HG02938 (cell line): ENCODE measurements at regions not wholly inside any gene's neighbourhood (a gene's known extent, or its start where the extent isn't known, plus 50 kb on each side); places are given as distances from the start of the nearest gene placed in this dataset.
"Not testable (repeated sequence)": the region's sequence is repeated elsewhere in the genome, so short reads cannot be mapped to it uniquely, and the experiment has no call there.

Source experiments
- ATAC-seq: cut with Tn5 transposase; IDR thresholded peaks from one replicate; pipeline ENCODE4 v1.9.1; 2021; ENCODE audit warnings: mild to moderate bottlenecking, moderate library complexity; ENCODE audit not compliant: unreplicated experiment

GRCh38 chr10:7108141-7108540 lies 302.7 kb downstream of the SFMBT2 start:
- ATAC-seq = no peak

GRCh38 chr10:7107285-7107684 lies 303.5 kb downstream of the SFMBT2 start:
- no peak for ATAC-seq

- ATAC-seq = not testable (repeated sequence)
Measured at GRCh38 chr10:7104379-7104778, 306.5 kb downstream of the SFMBT2 start.

GRCh38 chr10:7102557-7103349 lies 308.1 kb downstream of the SFMBT2 start:
- ATAC-seq = peak; percentile 75

GRCh38 chr10:7102084-7102483 lies 308.8 kb downstream of the SFMBT2 start:
- no peak for ATAC-seq

- ATAC-seq = no peak
Measured at GRCh38 chr10:7101451-7101850, 309.4 kb downstream of the SFMBT2 start.

- no peak for ATAC-seq
Measured at GRCh38 chr10:7100032-7100702, 310.7 kb downstream of the SFMBT2 start.

GRCh38 chr10:7098160-7098762 lies 312.6 kb downstream of the SFMBT2 start:
- ATAC-seq = no peak

- no peak for ATAC-seq
Measured at GRCh38 chr10:7094781-7095180, 316.1 kb downstream of the SFMBT2 start.

GRCh38 chr10:7093368-7093767 lies 317.5 kb downstream of the SFMBT2 start:
- ATAC-seq = no peak

GRCh38 chr10:7092603-7093002 lies 318.2 kb downstream of the SFMBT2 start:
- no peak for ATAC-seq

GRCh38 chr10:7090529-7090928 lies 320.3 kb downstream of the SFMBT2 start:
- no peak for ATAC-seq

GRCh38 chr10:7085913-7086589 lies 324.8 kb downstream of the SFMBT2 start:
- ATAC-seq = no peak

GRCh38 chr10:7085147-7085912 lies 325.5 kb downstream of the SFMBT2 start:
- ATAC-seq = no peak

GRCh38 chr10:7084280-7085005 lies 326.4 kb downstream of the SFMBT2 start:
- ATAC-seq = no peak

- ATAC-seq = no peak
Measured at GRCh38 chr10:7082967-7083366, 327.9 kb downstream of the SFMBT2 start.

GRCh38 chr10:7077880-7078279 lies 333.0 kb downstream of the SFMBT2 start:
- no peak for ATAC-seq

- no peak for ATAC-seq
Measured at GRCh38 chr10:7075851-7076250, 335.0 kb downstream of the SFMBT2 start.

- ATAC-seq = no peak
Measured at GRCh38 chr10:7075110-7075509, 335.7 kb downstream of the SFMBT2 start.

GRCh38 chr10:7071421-7071820 lies 339.4 kb downstream of the SFMBT2 start:
- ATAC-seq = no peak
